GM18502 (cell line): ENCODE measurements at regions not wholly inside any gene's neighbourhood (a gene's known extent, or its start where the extent isn't known, plus 50 kb on each side); places are given as distances from the start of the nearest gene placed in this dataset.

Experiments used
- ATAC-seq: cut with Tn5 transposase; IDR thresholded peaks from one replicate; pipeline ENCODE4 v1.9.1; 2021; ENCODE audit warnings: mild to moderate bottlenecking; ENCODE audit not compliant: unreplicated experiment, poor library complexity

- ATAC-seq = no peak
These were observed 66.1 kb upstream of the PRICKLE2 start for GRCh38 chr3:64291345-64291744.

GRCh38 chr3:64290864-64291263 lies 65.6 kb upstream of the PRICKLE2 start:
- ATAC-seq = no peak

- ATAC-seq = no peak
These were observed 64.9 kb upstream of the PRICKLE2 start for GRCh38 chr3:64290161-64290560.

- ATAC-seq = no peak
These were observed 64.4 kb upstream of the PRICKLE2 start for GRCh38 chr3:64289622-64290021.

GRCh38 chr3:64278625-64279024 lies 53.4 kb upstream of the PRICKLE2 start:
- ATAC-seq = no peak

- no peak for ATAC-seq
These were observed 50.9 kb upstream of the PRICKLE2 start for GRCh38 chr3:64276131-64276530.
